ENCODE measurements at regions not wholly inside any gene's neighbourhood (a gene's known extent, or its start where the extent isn't known, plus 50 kb on each side); places are given as distances from the start of the nearest gene placed in this dataset.

DNA sequence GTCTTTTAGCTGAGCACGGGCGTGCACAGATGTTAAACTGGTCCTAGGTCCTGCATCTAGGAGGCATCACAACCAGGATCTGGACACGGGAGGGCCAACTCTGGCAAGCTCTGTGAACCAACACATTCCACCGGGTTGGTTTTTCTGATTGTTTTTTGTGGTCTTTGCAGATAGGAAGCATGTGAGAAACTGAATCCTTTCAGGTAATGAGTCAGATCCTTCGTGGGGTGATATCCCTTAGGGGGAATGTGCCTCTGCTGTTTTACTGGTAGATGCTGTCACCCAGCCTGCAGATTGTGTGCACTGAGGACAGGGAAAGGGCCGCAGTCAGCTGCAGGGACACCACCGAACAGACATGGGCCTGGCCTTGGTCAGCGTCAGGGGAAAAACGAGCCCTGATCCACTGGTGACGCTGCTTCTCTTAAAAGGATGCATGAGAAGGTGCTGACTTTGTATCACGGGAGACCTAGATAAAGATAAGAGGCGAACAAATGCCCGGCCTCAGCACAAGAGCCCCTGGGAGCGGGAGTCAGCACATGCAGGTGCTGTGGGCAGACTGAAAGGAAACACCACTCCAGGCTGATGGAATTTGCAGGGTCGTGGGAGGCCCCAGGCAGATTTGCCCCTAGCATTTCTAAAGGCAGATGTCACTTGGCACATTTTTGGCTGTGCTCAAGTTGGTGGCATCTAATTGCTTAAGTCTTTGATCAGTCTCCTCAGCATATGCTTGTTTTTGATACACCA lies 51.1 kb downstream of the DOP1B start:
- DNase-seq (ENCODE audit: low read depth): peak; percentile 79
- Histone ChIP-seq H3K27me3 (ENCODE audit: control insufficient read depth, insufficient read depth, low read length) (no peaks in the 10 kb centered on the region), H3K36me3 (ENCODE audit: control insufficient read depth, insufficient read depth, low read length) (no peaks in the 10 kb centered on the region), H3K4me3 (ENCODE audit: low read depth, low read length) (no peak overlapping the region)
- no peak for FAIRE-seq
- TF ChIP-seq, protein P1, sequence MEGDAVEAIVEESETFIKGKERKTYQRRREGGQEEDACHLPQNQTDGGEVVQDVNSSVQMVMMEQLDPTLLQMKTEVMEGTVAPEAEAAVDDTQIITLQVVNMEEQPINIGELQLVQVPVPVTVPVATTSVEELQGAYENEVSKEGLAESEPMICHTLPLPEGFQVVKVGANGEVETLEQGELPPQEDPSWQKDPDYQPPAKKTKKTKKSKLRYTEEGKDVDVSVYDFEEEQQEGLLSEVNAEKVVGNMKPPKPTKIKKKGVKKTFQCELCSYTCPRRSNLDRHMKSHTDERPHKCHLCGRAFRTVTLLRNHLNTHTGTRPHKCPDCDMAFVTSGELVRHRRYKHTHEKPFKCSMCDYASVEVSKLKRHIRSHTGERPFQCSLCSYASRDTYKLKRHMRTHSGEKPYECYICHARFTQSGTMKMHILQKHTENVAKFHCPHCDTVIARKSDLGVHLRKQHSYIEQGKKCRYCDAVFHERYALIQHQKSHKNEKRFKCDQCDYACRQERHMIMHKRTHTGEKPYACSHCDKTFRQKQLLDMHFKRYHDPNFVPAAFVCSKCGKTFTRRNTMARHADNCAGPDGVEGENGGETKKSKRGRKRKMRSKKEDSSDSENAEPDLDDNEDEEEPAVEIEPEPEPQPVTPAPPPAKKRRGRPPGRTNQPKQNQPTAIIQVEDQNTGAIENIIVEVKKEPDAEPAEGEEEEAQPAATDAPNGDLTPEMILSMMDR (IDR thresholded peaks at IDR 0.05; ENCODE audit: insufficient read depth, low read length, severe bottlenecking): no peak

DNA sequence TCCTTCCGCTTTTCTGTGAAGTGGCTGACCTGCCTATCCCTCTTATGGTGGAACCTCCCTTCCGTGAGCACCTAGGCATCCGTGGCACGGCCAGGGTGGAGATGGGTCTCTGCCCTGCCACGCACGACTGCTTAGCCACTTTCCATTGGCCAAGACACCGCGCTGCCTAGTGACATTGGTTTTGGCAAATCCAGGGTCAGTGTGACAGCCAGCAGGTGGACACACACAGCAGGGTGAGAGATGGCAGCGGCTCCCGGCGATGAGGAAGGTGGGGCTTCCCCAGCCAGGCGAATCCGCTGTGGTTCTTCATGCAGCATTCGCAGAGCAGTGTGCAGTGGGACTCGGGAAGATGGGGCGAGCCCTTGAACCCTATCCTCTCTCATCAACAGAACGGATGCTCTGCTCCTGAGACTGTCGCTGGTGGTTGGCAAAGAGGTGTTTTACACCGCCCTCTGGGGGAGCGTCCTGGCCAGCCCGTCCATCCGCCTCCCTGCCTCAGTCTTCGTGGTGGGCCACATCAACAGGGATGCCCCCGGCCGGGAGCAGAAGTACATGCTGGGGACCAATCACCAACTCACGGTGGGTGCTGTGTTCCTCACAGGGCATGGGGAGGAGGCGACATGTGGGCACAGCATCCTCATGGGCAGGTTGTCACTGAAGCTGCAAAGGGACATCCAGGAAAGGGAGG lies 51.8 kb downstream of the DOP1B start:
- no peak overlapping the region for H3K4me3 ChIP-seq (ENCODE audit: low read depth, low read length)
- TF ChIP-seq, protein P1 (IDR thresholded peaks at IDR 0.05; ENCODE audit: insufficient read depth, low read length, severe bottlenecking): no peak
- H3K36me3 ChIP-seq (ENCODE audit: control insufficient read depth, insufficient read depth, low read length): no peaks in the 10 kb centered on the region
- no peak for DNase-seq (ENCODE audit: low read depth)
- H3K27me3 ChIP-seq (ENCODE audit: control insufficient read depth, insufficient read depth, low read length): no peaks in the 10 kb centered on the region
- FAIRE-seq: no peak

DNA sequence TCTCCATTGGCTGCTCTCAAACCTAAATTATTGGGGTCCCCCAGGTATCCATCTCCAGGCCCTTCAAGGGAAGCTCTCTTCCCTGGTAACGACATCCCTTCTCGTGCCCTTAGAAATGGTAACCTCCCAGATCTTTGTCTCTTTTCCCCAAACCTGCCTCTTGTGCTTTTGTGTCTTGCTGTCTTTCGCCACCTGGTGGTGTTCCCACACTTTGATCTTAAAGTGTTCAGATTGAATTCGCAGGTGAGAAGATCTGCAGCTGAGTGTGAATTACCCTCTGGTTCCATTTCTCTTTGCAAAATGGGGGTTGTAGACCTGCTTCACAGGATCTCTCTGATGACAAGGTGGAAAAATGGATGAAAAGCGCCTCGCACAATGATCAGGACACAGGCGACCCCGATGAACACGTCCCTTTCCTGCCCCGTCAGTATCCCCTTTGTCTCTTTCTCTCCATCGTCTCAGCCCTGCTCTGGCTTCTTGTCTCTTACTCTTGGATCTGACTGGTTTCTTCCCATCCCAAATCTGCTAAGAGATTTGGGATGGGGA lies 53.1 kb downstream of the DOP1B start:
- no peak overlapping the region for H3K4me3 ChIP-seq (ENCODE audit: low read depth, low read length)
- DNase-seq (ENCODE audit: low read depth) (peak; percentile 80), FAIRE-seq (no peak)

DNA sequence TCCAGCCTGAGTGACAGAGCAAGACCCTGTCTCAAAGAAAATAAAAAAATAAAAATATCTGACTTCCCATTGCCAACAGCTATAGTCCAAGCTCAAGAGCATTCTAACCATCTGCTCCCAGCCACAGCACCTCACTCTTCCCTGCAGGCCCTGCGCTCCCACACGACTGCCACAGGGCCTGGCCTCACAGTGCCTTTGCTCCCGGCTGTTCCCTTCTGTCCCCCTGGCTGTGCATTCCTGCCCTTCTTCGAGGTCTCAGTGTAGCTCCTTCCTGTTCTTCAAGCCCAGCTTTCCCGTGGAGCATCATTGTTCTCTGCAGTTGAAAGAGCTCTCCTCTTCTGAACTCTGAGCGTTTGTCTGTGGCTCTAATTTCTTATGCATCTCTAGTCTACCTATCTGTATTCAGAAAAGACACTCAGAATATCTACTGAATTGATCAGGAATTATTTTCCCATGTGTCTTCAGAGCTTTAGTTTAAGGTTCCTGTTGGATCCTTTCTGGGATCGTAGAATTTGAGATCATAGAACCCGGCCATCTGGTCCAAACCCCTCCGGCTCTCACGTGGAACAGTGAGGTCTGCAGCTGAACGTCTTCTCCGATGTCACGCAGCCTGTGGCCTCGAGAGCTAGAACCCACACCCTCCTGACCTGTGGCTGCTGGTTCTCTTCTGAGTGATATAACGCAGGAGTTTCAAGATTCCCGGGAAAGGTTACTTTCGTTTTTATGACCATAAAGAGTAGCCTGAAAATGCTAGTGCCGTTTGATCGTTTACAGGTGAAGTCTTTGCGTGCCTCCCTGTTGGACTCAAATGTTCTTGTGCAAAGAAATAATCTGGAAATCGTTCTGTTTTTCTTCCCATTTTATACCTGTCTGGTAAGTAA lies 54.4 kb downstream of the DOP1B start:
- FAIRE-seq (no peak), DNase-seq (ENCODE audit: low read depth) (no peak)
- peaks cover 1% of the 10 kb centered on the region for H3K36me3 ChIP-seq (ENCODE audit: control insufficient read depth, insufficient read depth, low read length)
- TF ChIP-seq, protein P1 (IDR thresholded peaks at IDR 0.05; ENCODE audit: insufficient read depth, low read length, severe bottlenecking): no peak
- H3K27me3 ChIP-seq (ENCODE audit: control insufficient read depth, insufficient read depth, low read length): no peaks in the 10 kb centered on the region
- H3K4me3 ChIP-seq (ENCODE audit: low read depth, low read length): no peak overlapping the region

More for the DNA sequence above, 53.1 kb downstream of the DOP1B start:
- Histone ChIP-seq H3K27me3 (ENCODE audit: control insufficient read depth, insufficient read depth, low read length) (no peaks in the 10 kb centered on the region), H3K36me3 (ENCODE audit: control insufficient read depth, insufficient read depth, low read length) (no peaks in the 10 kb centered on the region)
- TF ChIP-seq, protein P1 (IDR thresholded peaks at IDR 0.05; ENCODE audit: insufficient read depth, low read length, severe bottlenecking): peak; percentile 67

DNA sequence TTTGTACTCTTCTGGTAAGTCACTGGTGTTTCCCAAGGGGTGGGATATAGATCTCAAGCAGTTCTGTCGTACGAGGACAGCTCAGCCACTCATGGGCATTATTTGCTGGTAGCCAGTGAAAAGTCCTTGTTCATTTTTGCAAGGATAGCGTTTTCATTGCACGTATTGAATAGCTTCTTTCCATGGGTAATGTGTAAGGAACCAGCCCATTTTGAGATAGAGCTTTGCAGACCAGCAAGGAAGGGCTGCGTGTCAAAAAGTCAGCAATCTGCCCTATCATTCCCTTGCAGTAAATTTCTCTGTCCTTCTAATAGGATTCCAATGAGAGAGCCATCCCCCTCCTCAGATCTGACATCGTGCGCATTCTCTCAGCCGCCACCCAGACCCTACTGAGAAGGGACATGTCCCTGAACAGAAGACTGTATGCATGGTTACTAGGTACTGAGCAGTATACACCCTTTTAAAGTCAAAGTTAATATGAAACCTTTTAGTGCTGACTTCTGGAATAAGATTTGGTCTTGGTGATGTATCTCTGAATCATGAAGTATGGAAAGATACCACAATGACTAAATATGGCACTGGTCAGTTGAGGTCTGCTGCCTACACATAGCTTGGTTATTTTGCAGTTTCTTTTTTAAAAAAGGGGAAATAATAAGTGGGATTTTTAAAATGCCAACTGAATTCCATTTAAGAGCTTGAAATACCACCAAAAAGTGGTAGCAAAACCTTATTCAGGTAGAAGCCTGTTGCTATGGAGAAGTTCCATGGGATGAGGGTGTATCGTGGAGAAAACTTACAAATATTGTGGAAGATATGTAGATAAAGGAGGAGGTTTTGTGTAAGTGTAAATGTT lies 55.3 kb downstream of the DOP1B start:
- Histone ChIP-seq H3K27me3 (ENCODE audit: control insufficient read depth, insufficient read depth, low read length) (no peaks in the 10 kb centered on the region), H3K4me3 (ENCODE audit: low read depth, low read length) (no peak overlapping the region), H3K36me3 (ENCODE audit: control insufficient read depth, insufficient read depth, low read length) (peaks cover 1% of the 10 kb centered on the region)
- FAIRE-seq (no peak), DNase-seq (ENCODE audit: low read depth) (peak; percentile 83)
- TF ChIP-seq, protein P1 (IDR thresholded peaks at IDR 0.05; ENCODE audit: insufficient read depth, low read length, severe bottlenecking): no peak
